ENCODE measurements at regions not wholly inside any gene's neighbourhood (a gene's known extent, or its start where the extent isn't known, plus 50 kb on each side); places are given as distances from the start of the nearest gene placed in this dataset.

GRCh38 chr19:31531326-31531725 lies 182.1 kb upstream of the TSHZ3 start:
- H3K4me3 ChIP-seq (ENCODE audit: low read depth, low read length), result no peak overlapping the region
- DNase-seq (ENCODE audit: low read depth), result no peak
- no peak for TF ChIP-seq CTCF (IDR thresholded peaks at IDR 0.05; ENCODE audit: low read depth, low read length, missing control alignments)

GRCh38 chr19:31532034-31532433 lies 182.8 kb upstream of the TSHZ3 start:
- DNase-seq (ENCODE audit: low read depth), result no peak
- no peak for TF ChIP-seq CTCF (IDR thresholded peaks at IDR 0.05; ENCODE audit: low read depth, low read length, missing control alignments)
- H3K4me3 ChIP-seq (ENCODE audit: low read depth, low read length), result no peak overlapping the region

- no peak overlapping the region for H3K4me3 ChIP-seq (ENCODE audit: low read depth, low read length)
- no peak for DNase-seq (ENCODE audit: low read depth)
- TF ChIP-seq CTCF (IDR thresholded peaks at IDR 0.05; ENCODE audit: low read depth, low read length, missing control alignments), result no peak
Measured at GRCh38 chr19:31533114-31533513, 183.9 kb upstream of the TSHZ3 start.

GRCh38 chr19:31534231-31534630 lies 185.0 kb upstream of the TSHZ3 start:
- DNase-seq (ENCODE audit: low read depth), result no peak
- no peak for TF ChIP-seq CTCF (IDR thresholded peaks at IDR 0.05; ENCODE audit: low read depth, low read length, missing control alignments)
- no peak overlapping the region for H3K4me3 ChIP-seq (ENCODE audit: low read depth, low read length)

GRCh38 chr19:31534786-31535657 lies 185.8 kb upstream of the TSHZ3 start:
- no peak for TF ChIP-seq CTCF (IDR thresholded peaks at IDR 0.05; ENCODE audit: low read depth, low read length, missing control alignments)
- DNase-seq (ENCODE audit: low read depth), result no peak
- no peak overlapping the region for H3K4me3 ChIP-seq (ENCODE audit: low read depth, low read length)

GRCh38 chr19:31535691-31536460 lies 186.6 kb upstream of the TSHZ3 start:
- no peak for DNase-seq (ENCODE audit: low read depth)
- no peak for TF ChIP-seq CTCF (IDR thresholded peaks at IDR 0.05; ENCODE audit: low read depth, low read length, missing control alignments)
- no peak overlapping the region for H3K4me3 ChIP-seq (ENCODE audit: low read depth, low read length)

All from GM12864 (cell line).